ENCODE measurements at regions not wholly inside any gene's neighbourhood (a gene's known extent, or its start where the extent isn't known, plus 50 kb on each side); places are given as distances from the start of the nearest gene placed in this dataset.

- no peak overlapping the region for H3K4me3 ChIP-seq (replicated peaks; ENCODE audit: low read depth, low read length)
- TF ChIP-seq CTCF (IDR thresholded peaks at IDR 0.05; ENCODE audit: low read depth, low read length, missing control alignments): no peak
- DNase-seq (ENCODE audit: extremely low read depth, low read depth): no peak
These were observed 184.7 kb upstream of the PRICKLE1 start for GRCh38 chr12:42774238-42774637.

GRCh38 chr12:42770261-42770660, 180.7 kb upstream of the PRICKLE1 start:
- no peak for DNase-seq (ENCODE audit: extremely low read depth, low read depth)
- no peak overlapping the region for H3K4me3 ChIP-seq (replicated peaks; ENCODE audit: low read depth, low read length)
- TF ChIP-seq CTCF (IDR thresholded peaks at IDR 0.05; ENCODE audit: low read depth, low read length, missing control alignments): no peak

- no peak for DNase-seq (ENCODE audit: extremely low read depth, low read depth)
- no peak for TF ChIP-seq CTCF (IDR thresholded peaks at IDR 0.05; ENCODE audit: low read depth, low read length, missing control alignments)
- H3K4me3 ChIP-seq (replicated peaks; ENCODE audit: low read depth, low read length): no peak overlapping the region
These were observed 179.9 kb upstream of the PRICKLE1 start for GRCh38 chr12:42769455-42769854.

GRCh38 chr12:42767998-42768397, 178.5 kb upstream of the PRICKLE1 start:
- H3K4me3 ChIP-seq (replicated peaks; ENCODE audit: low read depth, low read length): no peak overlapping the region
- DNase-seq (ENCODE audit: extremely low read depth, low read depth): no peak
- no peak for TF ChIP-seq CTCF (IDR thresholded peaks at IDR 0.05; ENCODE audit: low read depth, low read length, missing control alignments)

GRCh38 chr12:42767326-42767954, 177.9 kb upstream of the PRICKLE1 start:
- H3K4me3 ChIP-seq (replicated peaks; ENCODE audit: low read depth, low read length): no peak overlapping the region
- no peak for DNase-seq (ENCODE audit: extremely low read depth, low read depth)
- no peak for TF ChIP-seq CTCF (IDR thresholded peaks at IDR 0.05; ENCODE audit: low read depth, low read length, missing control alignments)

GRCh38 chr12:42766754-42767153, 177.2 kb upstream of the PRICKLE1 start:
- no peak for TF ChIP-seq CTCF (IDR thresholded peaks at IDR 0.05; ENCODE audit: low read depth, low read length, missing control alignments)
- DNase-seq (ENCODE audit: extremely low read depth, low read depth): no peak
- H3K4me3 ChIP-seq (replicated peaks; ENCODE audit: low read depth, low read length): no peak overlapping the region

GRCh38 chr12:42766026-42766425, 176.5 kb upstream of the PRICKLE1 start:
- no peak for DNase-seq (ENCODE audit: extremely low read depth, low read depth)
- TF ChIP-seq CTCF (IDR thresholded peaks at IDR 0.05; ENCODE audit: low read depth, low read length, missing control alignments): no peak
- no peak overlapping the region for H3K4me3 ChIP-seq (replicated peaks; ENCODE audit: low read depth, low read length)
